Osteocyte (in vitro differentiated cells): ENCODE measurements at regions not wholly inside any gene's neighbourhood (a gene's known extent, or its start where the extent isn't known, plus 50 kb on each side); places are given as distances from the start of the nearest gene placed in this dataset.

Experiments
- DNase-seq: peaks from one replicate; pipeline ENCODE4 v3.0.0; 2021; ENCODE audit warnings: mixed read lengths; ENCODE audit not compliant: unreplicated experiment; ENCODE audit errors: extremely low spot score
- H3K27ac Mint-ChIP-seq: one replicate; pipeline ENCODE4 v1.8.0; 2021; ENCODE audit warnings: mild to moderate bottlenecking, mixed read lengths; ENCODE audit not compliant: unreplicated experiment
- H3K27me3 Mint-ChIP-seq: one replicate; pipeline ENCODE4 v1.8.0; 2021; ENCODE audit warnings: mixed read lengths; ENCODE audit not compliant: unreplicated experiment
- H3K36me3 Mint-ChIP-seq: one replicate; pipeline ENCODE4 v1.8.0; 2021; ENCODE audit warnings: mixed read lengths; ENCODE audit not compliant: unreplicated experiment
- H3K4me1 Mint-ChIP-seq: one replicate; pipeline ENCODE4 v1.8.0; 2021; ENCODE audit warnings: mixed read lengths; ENCODE audit not compliant: unreplicated experiment
- H3K4me3 Mint-ChIP-seq: one replicate; pipeline ENCODE4 v1.8.0; 2021; ENCODE audit warnings: mild to moderate bottlenecking, moderate library complexity, mixed read lengths; ENCODE audit not compliant: unreplicated experiment
- H3K9me3 Mint-ChIP-seq: one replicate; pipeline ENCODE4 v1.8.0; 2021; ENCODE audit warnings: mixed read lengths; ENCODE audit not compliant: unreplicated experiment
- CTCF ChIP-seq: fragments of 200-600 bp; sonication (generic); IDR thresholded peaks from 2 replicates; pipeline ENCODE4 v1.5.0; 2021; ENCODE audit warnings: antibody characterized with exemption, mild to moderate bottlenecking, moderate library complexity

GRCh38 chr5:123805300-123805699 is 293.3 kb downstream of the CSNK1G3 start:
- no peak overlapping the region for H3K27ac Mint-ChIP-seq
- H3K4me3 Mint-ChIP-seq: no peak overlapping the region
- H3K36me3 Mint-ChIP-seq: no peaks in the 10 kb centered on the region
- H3K27me3 Mint-ChIP-seq: no peaks in the 10 kb centered on the region
- H3K4me1 Mint-ChIP-seq: peaks cover 18% of the 10 kb centered on the region
- no peaks in the 10 kb centered on the region for H3K9me3 Mint-ChIP-seq
- TF ChIP-seq CTCF: no peak
- DNase-seq: no peak

GRCh38 chr5:123803359-123803758 is 291.4 kb downstream of the CSNK1G3 start:
- Mint-ChIP-seq H3K27me3 (no peaks in the 10 kb centered on the region), H3K9me3 (no peaks in the 10 kb centered on the region), H3K4me3 (no peak overlapping the region), H3K27ac (no peak overlapping the region), H3K4me1 (peaks cover 4% of the 10 kb centered on the region), H3K36me3 (no peaks in the 10 kb centered on the region)
- TF ChIP-seq CTCF: no peak
- DNase-seq: no peak

GRCh38 chr5:123802298-123802951 is 290.4 kb downstream of the CSNK1G3 start:
- no peaks in the 10 kb centered on the region for H3K27me3 Mint-ChIP-seq
- no peaks in the 10 kb centered on the region for H3K36me3 Mint-ChIP-seq
- no peak overlapping the region for H3K4me3 Mint-ChIP-seq
- no peak for TF ChIP-seq CTCF
- no peak overlapping the region for H3K27ac Mint-ChIP-seq
- peaks cover 3% of the 10 kb centered on the region for H3K4me1 Mint-ChIP-seq
- H3K9me3 Mint-ChIP-seq: no peaks in the 10 kb centered on the region
- DNase-seq: no peak

GRCh38 chr5:123800640-123801039 is 288.7 kb downstream of the CSNK1G3 start:
- Mint-ChIP-seq H3K27ac (no peak overlapping the region), H3K27me3 (no peaks in the 10 kb centered on the region), H3K4me3 (no peak overlapping the region), H3K36me3 (no peaks in the 10 kb centered on the region), H3K4me1 (no peaks in the 10 kb centered on the region), H3K9me3 (peaks cover 6% of the 10 kb centered on the region)
- no peak for DNase-seq
- TF ChIP-seq CTCF: no peak

- Mint-ChIP-seq H3K9me3 (peaks cover 6% of the 10 kb centered on the region), H3K27ac (no peak overlapping the region), H3K4me3 (no peak overlapping the region), H3K4me1 (no peaks in the 10 kb centered on the region), H3K36me3 (no peaks in the 10 kb centered on the region), H3K27me3 (no peaks in the 10 kb centered on the region)
- TF ChIP-seq CTCF: no peak
- no peak for DNase-seq
These were observed 283.7 kb downstream of the CSNK1G3 start for GRCh38 chr5:123795688-123796087.
